ENCODE measurements at regions not wholly inside any gene's neighbourhood (a gene's known extent, or its start where the extent isn't known, plus 50 kb on each side); places are given as distances from the start of the nearest gene placed in this dataset.

GRCh38 chr9:28934111-28934510, 1360.8 kb upstream of the C9orf72 start:
- DNase-seq (ENCODE audit: low spot score): no peak
- Histone ChIP-seq H3K4me1 (replicated peaks) (no peaks in the 10 kb centered on the region), H3K27me3 (replicated peaks; ENCODE audit: insufficient read depth) (no peaks in the 10 kb centered on the region), H3K4me3 (no peak overlapping the region), H3K9me3 (no peaks in the 10 kb centered on the region), H3K36me3 (no peaks in the 10 kb centered on the region), H3K27ac (peak overlapping the region in 1 of 2 donors; percentile 31)
- TF ChIP-seq POLR2AphosphoS5 (IDR thresholded peaks at IDR 0.05) (no peak), POLR2A (IDR thresholded peaks at IDR 0.05) (no peak), CTCF (IDR thresholded peaks at IDR 0.05) (no peak)
- intact Hi-C loops (cut with DNase I): no loop called here

GRCh38 chr9:28938981-28939380, 1365.7 kb upstream of the C9orf72 start:
- TF ChIP-seq POLR2AphosphoS5 (IDR thresholded peaks at IDR 0.05) (no peak), CTCF (IDR thresholded peaks at IDR 0.05) (no peak), POLR2A (IDR thresholded peaks at IDR 0.05) (no peak)
- WGBS: 39% methylated on average over 3 of the region's 3 CpGs
- intact Hi-C loops (cut with DNase I): no loop called here
- Histone ChIP-seq H3K4me1 (replicated peaks) (no peaks in the 10 kb centered on the region), H3K4me3 (no peak overlapping the region), H3K27ac (no peak overlapping the region), H3K36me3 (no peaks in the 10 kb centered on the region), H3K9me3 (no peaks in the 10 kb centered on the region), H3K27me3 (replicated peaks; ENCODE audit: insufficient read depth) (no peaks in the 10 kb centered on the region)
- no peak for DNase-seq (ENCODE audit: low spot score)

- no peak for DNase-seq (ENCODE audit: low spot score)
- Histone ChIP-seq H3K4me1 (replicated peaks) (no peaks in the 10 kb centered on the region), H3K4me3 (no peak overlapping the region), H3K27me3 (replicated peaks; ENCODE audit: insufficient read depth) (no peaks in the 10 kb centered on the region), H3K9me3 (no peaks in the 10 kb centered on the region), H3K27ac (no peak overlapping the region), H3K36me3 (no peaks in the 10 kb centered on the region)
- intact Hi-C loops (cut with DNase I): no loop called here
- TF ChIP-seq POLR2AphosphoS5 (IDR thresholded peaks at IDR 0.05) (no peak), POLR2A (IDR thresholded peaks at IDR 0.05) (no peak), CTCF (IDR thresholded peaks at IDR 0.05) (no peak)
- 40% methylated on average over 2 of the region's 2 CpGs for WGBS
Observed at GRCh38 chr9:28941856-28942255, 1368.6 kb upstream of the C9orf72 start.

GRCh38 chr9:28942941-28943340, 1369.7 kb upstream of the C9orf72 start:
- no peak for DNase-seq (ENCODE audit: low spot score)
- Histone ChIP-seq H3K27me3 (replicated peaks; ENCODE audit: insufficient read depth) (no peaks in the 10 kb centered on the region), H3K4me1 (replicated peaks) (no peaks in the 10 kb centered on the region), H3K36me3 (no peaks in the 10 kb centered on the region), H3K4me3 (no peak overlapping the region), H3K9me3 (no peaks in the 10 kb centered on the region), H3K27ac (no peak overlapping the region)
- WGBS: 91% methylated on average over 2 of the region's 2 CpGs
- intact Hi-C loops (cut with DNase I): no loop called here
- TF ChIP-seq POLR2A (IDR thresholded peaks at IDR 0.05) (no peak), CTCF (IDR thresholded peaks at IDR 0.05) (no peak)

GRCh38 chr9:28946648-28947047, 1373.4 kb upstream of the C9orf72 start:
- no peaks in the 10 kb centered on the region for H3K4me1 ChIP-seq (replicated peaks)
- H3K9me3 ChIP-seq: no peaks in the 10 kb centered on the region
- intact Hi-C loops (cut with DNase I): no loop called here
- H3K4me3 ChIP-seq: no peak overlapping the region
- TF ChIP-seq POLR2AphosphoS5 (IDR thresholded peaks at IDR 0.05) (no peak), CTCF (IDR thresholded peaks at IDR 0.05) (no peak), POLR2A (IDR thresholded peaks at IDR 0.05) (no peak)
- H3K27ac ChIP-seq: no peak overlapping the region
- H3K27me3 ChIP-seq (replicated peaks; ENCODE audit: insufficient read depth): no peaks in the 10 kb centered on the region
- H3K36me3 ChIP-seq: no peaks in the 10 kb centered on the region
- no peak for DNase-seq (ENCODE audit: low spot score)

All from prostate gland (tissue), 2 donors.